ENCODE measurements at regions not wholly inside any gene's neighbourhood (a gene's known extent, or its start where the extent isn't known, plus 50 kb on each side); places are given as distances from the start of the nearest gene placed in this dataset.

DNA sequence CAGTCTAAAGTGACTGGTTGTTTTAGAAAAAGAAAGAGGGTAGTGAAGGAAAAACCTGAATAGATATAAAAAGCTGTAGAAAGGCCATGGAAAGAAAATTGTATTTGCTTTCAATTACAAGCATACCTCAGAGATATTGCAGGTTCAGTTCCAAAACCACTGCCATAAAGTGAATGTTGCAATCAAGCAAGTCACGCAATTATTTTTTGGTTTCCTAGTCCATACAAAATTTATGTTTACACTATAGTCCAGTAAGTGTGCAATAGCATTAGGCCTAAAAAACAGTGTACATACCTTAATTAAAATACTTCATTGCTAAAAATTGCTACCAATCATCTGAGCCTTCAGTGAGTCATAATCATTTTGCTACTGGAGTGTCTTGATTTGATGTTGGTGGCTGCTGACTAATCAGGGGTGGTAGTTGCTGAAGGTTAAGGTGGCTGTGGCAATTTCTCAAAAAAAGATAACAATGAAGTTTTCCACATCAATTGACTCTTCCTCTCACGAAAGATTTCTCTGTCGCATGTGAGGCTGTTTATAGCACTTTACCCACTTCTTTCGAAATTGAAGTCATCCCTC, 2003.8 kb upstream of the PIK3C3 start:
- no peak for DNase-seq
- Histone ChIP-seq H3K36me3 (no peaks in the 10 kb centered on the region), H3K27ac (no peak overlapping the region), H3K27me3 (no peaks in the 10 kb centered on the region), H3K9me3 (no peaks in the 10 kb centered on the region), H3K4me1 (ENCODE audit: insufficient read depth) (no peaks in the 10 kb centered on the region), H3K4me3 (no peak overlapping the region)
- intact Hi-C loops (cut with DNase I), result no loop called here
- TF ChIP-seq POLR2A (IDR thresholded peaks at IDR 0.05), result no peak
- TF ChIP-seq CTCF (IDR thresholded peaks at IDR 0.05), result no peak
- no peak for TF ChIP-seq EP300 (IDR thresholded peaks at IDR 0.05)
- WGBS, 3 donors, result 78 to 88% (median 83%) methylated on average over 4 of the region's 4 CpGs

- H3K27me3 ChIP-seq, result no peaks in the 10 kb centered on the region
- H3K4me1 ChIP-seq (ENCODE audit: insufficient read depth), result no peaks in the 10 kb centered on the region
- H3K9me3 ChIP-seq, result no peaks in the 10 kb centered on the region
- intact Hi-C loops (cut with DNase I), result no loop called here
- TF ChIP-seq POLR2A (IDR thresholded peaks at IDR 0.05), result no peak
- TF ChIP-seq EP300 (IDR thresholded peaks at IDR 0.05), result no peak
- TF ChIP-seq CTCF (IDR thresholded peaks at IDR 0.05), result no peak
- H3K27ac ChIP-seq, result no peak overlapping the region
- no peak for DNase-seq
- H3K36me3 ChIP-seq, result no peaks in the 10 kb centered on the region
- H3K4me3 ChIP-seq, result no peak overlapping the region
These were observed 2008.4 kb upstream of the PIK3C3 start for GRCh38 chr18:39946623-39947061.

- H3K27me3 ChIP-seq, result no peaks in the 10 kb centered on the region
- DNase-seq, result no peak
- H3K9me3 ChIP-seq, result no peaks in the 10 kb centered on the region
- intact Hi-C loops (cut with DNase I), result no loop called here
- no peak overlapping the region for H3K4me3 ChIP-seq
- 78 to 85% (median 79%) methylated on average over 2 of the region's 2 CpGs for whole genome bisulfite sequencing, 3 donors
- no peaks in the 10 kb centered on the region for H3K36me3 ChIP-seq
- no peak for TF ChIP-seq CTCF (IDR thresholded peaks at IDR 0.05)
- TF ChIP-seq POLR2A (IDR thresholded peaks at IDR 0.05), result no peak
- TF ChIP-seq EP300 (IDR thresholded peaks at IDR 0.05), result no peak
- no peak overlapping the region for H3K27ac ChIP-seq
- H3K4me1 ChIP-seq (ENCODE audit: insufficient read depth), result no peaks in the 10 kb centered on the region
These were observed 2010.0 kb upstream of the PIK3C3 start for GRCh38 chr18:39945076-39945475.

GRCh38 chr18:39942702-39943101, 2012.3 kb upstream of the PIK3C3 start:
- DNase-seq, result no peak
- no peaks in the 10 kb centered on the region for H3K4me1 ChIP-seq (ENCODE audit: insufficient read depth)
- TF ChIP-seq EP300 (IDR thresholded peaks at IDR 0.05), result no peak
- no peak for TF ChIP-seq CTCF (IDR thresholded peaks at IDR 0.05)
- no peak for TF ChIP-seq POLR2A (IDR thresholded peaks at IDR 0.05)
- H3K27me3 ChIP-seq, result no peaks in the 10 kb centered on the region
- no peaks in the 10 kb centered on the region for H3K36me3 ChIP-seq
- intact Hi-C loops (cut with DNase I), result no loop called here
- no peak overlapping the region for H3K27ac ChIP-seq
- 57 to 67% (median 67%) methylated on average over 2 of the region's 2 CpGs for WGBS, 3 donors
- no peaks in the 10 kb centered on the region for H3K9me3 ChIP-seq
- H3K4me3 ChIP-seq, result no peak overlapping the region

All from ovary (tissue), 7 donors.